CD4-positive, CD25-positive, alpha-beta regulatory T cell (primary cell): ENCODE measurements at regions not wholly inside any gene's neighbourhood (a gene's known extent, or its start where the extent isn't known, plus 50 kb on each side); places are given as distances from the start of the nearest gene placed in this dataset.

Source experiments
- ATAC-seq, 2 donors: fragments of 150-1000 bp; cut with Tn5 transposase; one replicate each; pipeline ENCODE4 v1.10.0; 2021; ENCODE audit warnings: low read depth in 2 of 2, moderate number of reproducible peaks in 2 of 2, moderate library complexity in 1 of 2
- DNase-seq, 3 donors: peaks; one replicate each; pipeline versions ENCODE4 v3.0.0 to v3.0.0-alpha.2; 2012 to 2022; ENCODE audit warnings: mixed read lengths in 1 of 3
- H3K27ac ChIP-seq: one replicate; pipeline ENCODE4 v1.7.0; 2013; ENCODE audit warnings: mild to moderate bottlenecking, low read length; ENCODE audit not compliant: insufficient read depth, poor library complexity, severe bottlenecking
- H3K27me3 ChIP-seq: one replicate; pipeline ENCODE4 v1.7.0; 2013; ENCODE audit warnings: low read length; ENCODE audit not compliant: control insufficient read depth, insufficient read depth
- H3K36me3 ChIP-seq: one replicate; pipeline ENCODE4 v1.7.0; 2013; ENCODE audit warnings: mild to moderate bottlenecking, low read length, moderate library complexity; ENCODE audit not compliant: control insufficient read depth, insufficient read depth
- H3K4me1 ChIP-seq: 2 replicates; pipeline ENCODE4 v1.7.0; 2013; ENCODE audit warnings: mild to moderate bottlenecking, low read length; ENCODE audit not compliant: insufficient read depth, control insufficient read depth, poor library complexity, severe bottlenecking
- H3K4me3 ChIP-seq: one replicate; pipeline ENCODE4 v1.7.0; 2013; ENCODE audit warnings: low read depth, mild to moderate bottlenecking, low read length, moderate library complexity
- H3K9me3 ChIP-seq, 2 experiments: 1 replicate in 1 of 2; 2 replicates in 1 of 2; pipeline ENCODE4 v1.7.0; 2013; ENCODE audit warnings: low read length in 2 of 2, mild to moderate bottlenecking in 1 of 2, moderate library complexity in 1 of 2; ENCODE audit not compliant: control insufficient read depth in 2 of 2
- H3K27ac Mint-ChIP-seq, 3 donors: one replicate each; pipeline ENCODE4 v1.8.0; 2020 to 2022; ENCODE audit warnings: mild to moderate bottlenecking in 3 of 3, mixed read lengths in 3 of 3, moderate library complexity in 2 of 3
- H3K27me3 Mint-ChIP-seq: one replicate; pipeline ENCODE4 v1.8.0; 2022; ENCODE audit warnings: mild to moderate bottlenecking, mixed read lengths
- H3K36me3 Mint-ChIP-seq: one replicate; pipeline ENCODE4 v1.8.0; 2020; ENCODE audit warnings: mixed read lengths
- H3K4me1 Mint-ChIP-seq, 4 donors: one replicate each; pipeline ENCODE4 v1.8.0; 2020 to 2022; ENCODE audit warnings: mixed read lengths in 4 of 4, mild to moderate bottlenecking in 1 of 4
- H3K4me3 Mint-ChIP-seq, 4 donors: one replicate each; pipeline ENCODE4 v1.8.0; 2020 to 2022; ENCODE audit warnings: mild to moderate bottlenecking in 4 of 4, mixed read lengths in 4 of 4, moderate library complexity in 3 of 4
- H3K9me3 Mint-ChIP-seq, 7 donors: one replicate each; pipeline ENCODE4 v1.8.0; 2020 to 2022; ENCODE audit warnings: mixed read lengths in 7 of 7, mild to moderate bottlenecking in 3 of 7, moderate library complexity in 2 of 7

GRCh38 chr1:244988521-244988920, 124.2 kb upstream of the HNRNPU start:
- ATAC-seq: no peak
- no peaks in the 10 kb centered on the region for H3K9me3 Mint-ChIP-seq
- H3K36me3 Mint-ChIP-seq: no peaks in the 10 kb centered on the region
- no peaks in the 10 kb centered on the region for H3K36me3 ChIP-seq
- H3K27ac Mint-ChIP-seq: no peak overlapping the region
- H3K27me3 ChIP-seq: no peaks in the 10 kb centered on the region
- H3K4me3 Mint-ChIP-seq: no peak overlapping the region
- H3K9me3 ChIP-seq: no peaks in the 10 kb centered on the region
- peaks cover 0 to 3% (median 1%) of the 10 kb centered on the region in 4 donors for H3K4me1 Mint-ChIP-seq
- H3K4me1 ChIP-seq: no peaks in the 10 kb centered on the region
- no peak for DNase-seq
- no peak overlapping the region for H3K4me3 ChIP-seq
- H3K27ac ChIP-seq: no peak overlapping the region
- H3K27me3 Mint-ChIP-seq: no peaks in the 10 kb centered on the region

- H3K27ac ChIP-seq: no peak overlapping the region
- Mint-ChIP-seq H3K27me3 (peaks cover 4% of the 10 kb centered on the region), H3K4me1 (no peaks in the 10 kb centered on the region), H3K36me3 (no peaks in the 10 kb centered on the region), H3K9me3 (no peaks in the 10 kb centered on the region), H3K4me3 (no peak overlapping the region), H3K27ac (no peak overlapping the region)
- no peaks in the 10 kb centered on the region for H3K27me3 ChIP-seq
- H3K4me3 ChIP-seq: no peak overlapping the region
- DNase-seq (no peak), ATAC-seq (no peak)
- H3K4me1 ChIP-seq: no peaks in the 10 kb centered on the region
- no peaks in the 10 kb centered on the region for H3K36me3 ChIP-seq
- no peaks in the 10 kb centered on the region for H3K9me3 ChIP-seq
These were observed 116.3 kb upstream of the HNRNPU start for GRCh38 chr1:244980605-244981004.

DNA sequence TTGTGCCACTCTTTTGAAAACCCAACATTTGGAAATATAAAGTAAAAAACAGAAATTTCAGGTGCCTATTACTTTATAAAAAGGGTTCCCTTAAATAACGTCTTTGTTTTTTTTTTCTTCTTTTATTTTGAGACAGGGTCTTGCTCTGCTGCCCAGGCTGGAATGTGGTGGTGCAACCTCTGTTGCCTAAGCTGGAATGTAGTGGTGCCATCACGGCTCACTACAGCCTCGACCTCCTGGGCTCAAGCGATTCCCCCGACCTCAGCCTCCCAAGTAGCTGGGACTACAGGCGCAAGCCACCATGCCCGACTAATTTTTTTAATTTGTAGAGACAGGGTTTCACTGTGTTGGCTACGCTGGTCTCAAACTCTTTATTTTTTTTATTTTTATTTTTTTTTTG, 110.2 kb upstream of the HNRNPU start:
- Mint-ChIP-seq H3K27ac (no peak overlapping the region), H3K4me3 (peak overlapping the region in 1 of 4 donors; percentile 47)

DNA sequence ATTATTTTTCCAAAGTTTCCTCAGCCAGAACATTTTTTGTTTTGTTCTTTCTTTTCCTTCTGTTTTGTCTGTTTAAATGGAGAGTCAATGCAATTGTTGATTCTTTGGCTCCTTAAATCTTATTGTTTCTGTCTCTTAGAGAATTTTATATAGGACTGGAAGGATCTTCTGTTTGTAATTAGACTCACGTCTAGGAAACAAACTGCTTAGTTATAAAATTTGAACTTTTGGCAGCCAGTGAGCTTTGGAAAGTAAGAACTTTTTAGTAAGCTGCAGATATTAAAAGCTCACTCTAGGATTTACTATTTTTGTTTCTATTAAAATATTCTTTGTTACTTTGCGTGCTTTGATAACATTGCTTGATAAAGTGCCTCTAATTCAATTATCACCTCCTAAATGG, 109.8 kb upstream of the HNRNPU start:
- Mint-ChIP-seq H3K27ac (no peak overlapping the region), H3K27me3 (peaks cover 14% of the 10 kb centered on the region), H3K4me1 (peaks cover 11 to 16% (median 13%) of the 10 kb centered on the region in 4 donors), H3K9me3 (peaks cover 0 to 1% (median 0%) of the 10 kb centered on the region in 7 donors), H3K4me3 (peak overlapping the region in 1 of 4 donors; percentile 47), H3K36me3 (no peaks in the 10 kb centered on the region)
- Histone ChIP-seq H3K4me1 (peaks cover 13% of the 10 kb centered on the region), H3K27me3 (no peaks in the 10 kb centered on the region), H3K36me3 (no peaks in the 10 kb centered on the region), H3K4me3 (no peak overlapping the region), H3K27ac (no peak overlapping the region), H3K9me3 (no peaks in the 10 kb centered on the region)
- DNase-seq (no peak), ATAC-seq (no peak)

More for the DNA sequence above, 110.2 kb upstream of the HNRNPU start:
- no peaks in the 10 kb centered on the region for H3K9me3 ChIP-seq
- Mint-ChIP-seq H3K27me3 (peaks cover 12% of the 10 kb centered on the region), H3K36me3 (no peaks in the 10 kb centered on the region), H3K4me1 (peaks cover 8 to 16% (median 11%) of the 10 kb centered on the region in 4 donors), H3K9me3 (peaks cover 0 to 1% (median 0%) of the 10 kb centered on the region in 7 donors)
- no peak overlapping the region for H3K4me3 ChIP-seq
- H3K27me3 ChIP-seq: no peaks in the 10 kb centered on the region
- H3K27ac ChIP-seq: no peak overlapping the region
- peaks cover 10% of the 10 kb centered on the region for H3K4me1 ChIP-seq
- ATAC-seq (no peak), DNase-seq (no peak)
- H3K36me3 ChIP-seq: no peaks in the 10 kb centered on the region

DNA sequence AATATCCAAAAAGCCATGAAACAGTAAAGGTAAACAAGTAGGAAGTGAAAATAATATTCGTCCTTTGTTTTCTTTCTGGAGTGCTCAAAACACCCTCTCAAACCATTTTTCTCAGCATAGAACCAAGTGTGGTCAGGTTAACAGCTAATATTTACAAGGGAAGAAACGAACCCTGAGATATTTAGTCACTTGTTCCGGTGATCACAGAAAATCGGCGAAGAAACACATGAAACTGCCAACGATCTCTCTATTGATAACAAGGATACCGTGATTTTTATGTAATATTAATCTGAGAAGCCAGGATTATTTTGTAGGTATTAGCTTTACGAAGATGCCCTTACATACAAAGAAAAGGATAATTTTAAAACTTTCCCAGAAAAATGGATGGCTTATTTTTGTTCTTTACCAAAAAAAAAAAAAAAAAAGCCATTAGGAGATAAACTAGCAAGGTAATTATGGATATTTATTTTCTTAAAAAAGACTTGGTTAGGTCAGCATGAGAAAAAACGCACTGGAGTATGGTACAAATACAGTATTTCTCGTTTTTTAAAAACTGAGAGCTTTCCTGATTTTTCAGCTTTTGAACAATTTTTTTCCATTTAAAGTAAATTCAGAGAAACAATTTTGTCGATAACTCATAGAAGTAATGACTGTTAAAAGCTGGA, 107.3 kb upstream of the HNRNPU start:
- Mint-ChIP-seq H3K4me3 (peak overlapping the region; percentile 92 to 97 (median 96)), H3K27me3 (peaks cover 14% of the 10 kb centered on the region), H3K27ac (peak overlapping the region; percentile 98 to 99 (median 99)), H3K36me3 (no peaks in the 10 kb centered on the region), H3K4me1 (peaks cover 16 to 21% (median 17%) of the 10 kb centered on the region in 4 donors), H3K9me3 (peaks cover 0 to 1% (median 0%) of the 10 kb centered on the region in 7 donors)
- H3K36me3 ChIP-seq: no peaks in the 10 kb centered on the region
- peaks cover 16% of the 10 kb centered on the region for H3K4me1 ChIP-seq
- peak overlapping the region; percentile 97 for H3K4me3 ChIP-seq
- H3K27me3 ChIP-seq: no peaks in the 10 kb centered on the region
- no peaks in the 10 kb centered on the region for H3K9me3 ChIP-seq
- DNase-seq (no peak), ATAC-seq (no peak)
- H3K27ac ChIP-seq: peak overlapping the region; percentile 99

DNA sequence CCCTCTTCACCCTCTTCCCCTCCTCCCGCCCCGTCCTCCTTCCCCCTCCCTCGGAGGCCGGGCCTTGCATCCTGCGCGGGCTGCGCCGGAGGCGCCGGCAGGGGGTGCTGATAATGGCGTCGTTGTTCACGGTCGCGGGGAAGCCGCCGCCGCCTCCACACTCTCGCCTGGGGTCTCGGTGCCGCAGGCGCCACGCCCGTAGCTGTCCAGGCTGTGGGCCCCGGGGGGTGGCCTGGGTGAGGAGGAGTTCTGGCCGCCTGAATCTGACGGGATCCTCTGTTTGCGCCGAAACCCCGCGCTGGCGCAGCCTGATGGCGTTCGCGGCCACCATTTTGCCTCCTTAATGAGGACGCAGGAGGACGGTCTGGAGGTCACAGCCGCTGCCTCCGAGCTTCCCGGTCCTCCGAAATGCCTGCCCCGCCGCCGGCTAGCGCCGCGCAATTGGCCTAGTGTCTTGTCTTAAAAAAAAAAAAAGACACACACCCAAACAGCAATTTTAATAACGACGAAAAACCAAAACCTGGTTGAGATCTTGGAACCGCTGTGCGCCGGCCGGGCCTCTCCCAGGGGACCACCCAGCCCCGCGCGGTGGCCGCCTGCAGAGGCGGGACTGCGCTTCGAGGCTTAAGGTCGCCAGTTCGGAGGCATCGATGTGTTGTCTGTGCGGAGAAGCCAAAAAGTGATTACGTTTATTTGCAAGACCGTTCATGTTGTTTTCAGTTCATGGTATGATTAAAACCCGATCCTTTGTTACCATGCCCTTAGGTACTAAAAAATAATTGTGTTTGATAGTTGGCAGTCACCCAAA, 106.6 kb upstream of the HNRNPU start:
- Histone ChIP-seq H3K27ac (peak overlapping the region; percentile 99), H3K27me3 (no peaks in the 10 kb centered on the region), H3K36me3 (no peaks in the 10 kb centered on the region), H3K4me3 (peak overlapping the region; percentile 97), H3K4me1 (peaks cover 16% of the 10 kb centered on the region), H3K9me3 (no peaks in the 10 kb centered on the region)
- H3K4me1 Mint-ChIP-seq: peaks cover 16 to 21% (median 17%) of the 10 kb centered on the region in 4 donors
- no peaks in the 10 kb centered on the region for H3K36me3 Mint-ChIP-seq
- peak; percentile 88 to 96 (median 96) for DNase-seq
- H3K27me3 Mint-ChIP-seq: peaks cover 14% of the 10 kb centered on the region
- H3K9me3 Mint-ChIP-seq: peaks cover 0 to 1% (median 0%) of the 10 kb centered on the region in 7 donors
- H3K27ac Mint-ChIP-seq: peak overlapping the region; percentile 98 to 99 (median 99)
- peak; percentile 80 to 84 for ATAC-seq
- H3K4me3 Mint-ChIP-seq: peak overlapping the region; percentile 92 to 97 (median 96)

DNA sequence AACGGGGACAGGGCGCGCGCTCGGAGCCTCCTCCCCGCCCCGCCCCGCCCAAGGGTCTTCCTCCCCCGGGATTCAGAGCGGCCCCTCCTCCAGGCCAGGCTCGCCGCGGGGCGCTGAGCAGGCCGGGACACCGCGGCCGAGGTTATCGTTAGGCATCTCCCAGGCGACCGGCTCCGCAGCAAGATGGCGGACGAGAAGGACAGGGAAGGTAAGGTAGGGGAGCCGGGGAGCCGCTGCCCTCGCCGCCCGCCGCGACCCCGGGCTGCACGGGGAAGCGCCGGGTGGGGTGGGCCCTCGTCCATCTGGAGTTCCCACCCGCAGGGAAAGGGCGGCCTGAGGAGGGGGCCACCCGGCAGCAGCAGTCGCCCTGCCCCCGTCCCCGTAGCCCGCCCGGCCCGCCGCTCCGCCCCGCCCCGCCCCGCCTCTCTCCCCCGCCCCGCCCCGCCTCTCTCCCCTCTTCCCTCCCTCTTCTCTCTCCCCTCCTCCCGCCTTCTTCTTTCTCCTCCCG, 105.9 kb upstream of the HNRNPU start:
- H3K4me1 ChIP-seq: peaks cover 16% of the 10 kb centered on the region
- Mint-ChIP-seq H3K36me3 (no peaks in the 10 kb centered on the region), H3K27ac (peak overlapping the region; percentile 99), H3K27me3 (peaks cover 14% of the 10 kb centered on the region), H3K4me1 (peaks cover 16 to 21% (median 17%) of the 10 kb centered on the region in 4 donors), H3K9me3 (peaks cover 0 to 1% (median 0%) of the 10 kb centered on the region in 7 donors), H3K4me3 (peak overlapping the region; percentile 92 to 97 (median 97))
- peak; percentile 45 to 46 for ATAC-seq
- H3K27me3 ChIP-seq: no peaks in the 10 kb centered on the region
- H3K9me3 ChIP-seq: no peaks in the 10 kb centered on the region
- H3K27ac ChIP-seq: peak overlapping the region; percentile 99
- DNase-seq: peak in 2 of 3 donors; percentile 61 to 83
- H3K4me3 ChIP-seq: no peak overlapping the region
- no peaks in the 10 kb centered on the region for H3K36me3 ChIP-seq
